Suprapubic skin (tissue), 4 donors: ENCODE measurements at regions not wholly inside any gene's neighbourhood (a gene's known extent, or its start where the extent isn't known, plus 50 kb on each side); places are given as distances from the start of the nearest gene placed in this dataset.

Experiments
- DNase-seq, 2 donors: peaks; one replicate each; pipeline ENCODE4 v3.0.0-alpha.2; 2019; ENCODE audit warnings: low spot score in 2 of 2
- H3K27ac ChIP-seq: fragments of 200-600 bp; sonication (generic); one replicate; pipeline ENCODE4 v1.5.1; 2019
- H3K27me3 ChIP-seq: fragments of 200-600 bp; sonication (generic); one replicate; pipeline ENCODE4 v1.5.1; 2019
- H3K36me3 ChIP-seq: fragments of 200-600 bp; sonication (generic); one replicate; pipeline ENCODE4 v1.5.1; 2019
- H3K4me1 ChIP-seq: fragments of 200-600 bp; sonication (generic); one replicate; pipeline ENCODE4 v1.5.1; 2019
- H3K4me3 ChIP-seq: fragments of 200-600 bp; sonication (generic); one replicate; pipeline ENCODE4 v1.5.1; 2019; ENCODE audit warnings: mild to moderate bottlenecking
- H3K9me3 ChIP-seq: fragments of 200-600 bp; sonication (generic); one replicate; pipeline ENCODE4 v1.5.1; 2019
- EP300 ChIP-seq: sonication (generic); formaldehyde crosslinking; IDR thresholded peaks from one replicate; pipeline ENCODE4 v1.6.1; 2017; ENCODE audit warnings: antibody characterized with exemption
- POLR2A ChIP-seq, 2 donors: fragments of 450-650 bp; IDR thresholded peaks; one replicate each; pipeline ENCODE4 v1.6.1; 2017; ENCODE audit warnings: antibody characterized with exemption in 2 of 2, mild to moderate bottlenecking in 2 of 2, moderate library complexity in 2 of 2
- POLR2AphosphoS5 ChIP-seq, 3 donors: sonication (generic); formaldehyde crosslinking; IDR thresholded peaks; one replicate each; pipeline ENCODE4 v1.6.1; 2017; ENCODE audit warnings: antibody characterized with exemption in 3 of 3
- WGBS: methylation state at CpG from one replicate; pipeline ENCODE4 v1.1.5; 2018; 5-methylcytosine and 5-hydroxymethylcytosine counted together
- TF ChIP-seq, protein P1 (sequence below), 2 donors: fragments of 200-600 bp in 1 of 2; fragments of 450-650 bp in 1 of 2; sonication (generic) in 1 of 2; IDR thresholded peaks; one replicate each; pipeline ENCODE4 v1.5.1; 2016 to 2019; ENCODE audit warnings: antibody characterized with exemption in 2 of 2, mild to moderate bottlenecking in 1 of 2, moderate library complexity in 1 of 2

GRCh38 chr3:86269364-86270155 lies 721.4 kb downstream of the VGLL3 start:
- Histone ChIP-seq H3K27me3 (no peaks in the 10 kb centered on the region), H3K36me3 (no peaks in the 10 kb centered on the region), H3K9me3 (no peaks in the 10 kb centered on the region), H3K4me1 (no peaks in the 10 kb centered on the region), H3K4me3 (no peak overlapping the region), H3K27ac (no peak overlapping the region)
- no peak for DNase-seq
- no peak for TF ChIP-seq POLR2A (IDR thresholded peaks at IDR 0.05)
- TF ChIP-seq EP300 = no peak
- no peak for TF ChIP-seq POLR2AphosphoS5 (IDR thresholded peaks at IDR 0.05)
- TF ChIP-seq, protein P1, sequence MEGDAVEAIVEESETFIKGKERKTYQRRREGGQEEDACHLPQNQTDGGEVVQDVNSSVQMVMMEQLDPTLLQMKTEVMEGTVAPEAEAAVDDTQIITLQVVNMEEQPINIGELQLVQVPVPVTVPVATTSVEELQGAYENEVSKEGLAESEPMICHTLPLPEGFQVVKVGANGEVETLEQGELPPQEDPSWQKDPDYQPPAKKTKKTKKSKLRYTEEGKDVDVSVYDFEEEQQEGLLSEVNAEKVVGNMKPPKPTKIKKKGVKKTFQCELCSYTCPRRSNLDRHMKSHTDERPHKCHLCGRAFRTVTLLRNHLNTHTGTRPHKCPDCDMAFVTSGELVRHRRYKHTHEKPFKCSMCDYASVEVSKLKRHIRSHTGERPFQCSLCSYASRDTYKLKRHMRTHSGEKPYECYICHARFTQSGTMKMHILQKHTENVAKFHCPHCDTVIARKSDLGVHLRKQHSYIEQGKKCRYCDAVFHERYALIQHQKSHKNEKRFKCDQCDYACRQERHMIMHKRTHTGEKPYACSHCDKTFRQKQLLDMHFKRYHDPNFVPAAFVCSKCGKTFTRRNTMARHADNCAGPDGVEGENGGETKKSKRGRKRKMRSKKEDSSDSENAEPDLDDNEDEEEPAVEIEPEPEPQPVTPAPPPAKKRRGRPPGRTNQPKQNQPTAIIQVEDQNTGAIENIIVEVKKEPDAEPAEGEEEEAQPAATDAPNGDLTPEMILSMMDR (IDR thresholded peaks at IDR 0.05) = no peak
- 72% methylated on average over 4 of the region's 4 CpGs for WGBS

DNA sequence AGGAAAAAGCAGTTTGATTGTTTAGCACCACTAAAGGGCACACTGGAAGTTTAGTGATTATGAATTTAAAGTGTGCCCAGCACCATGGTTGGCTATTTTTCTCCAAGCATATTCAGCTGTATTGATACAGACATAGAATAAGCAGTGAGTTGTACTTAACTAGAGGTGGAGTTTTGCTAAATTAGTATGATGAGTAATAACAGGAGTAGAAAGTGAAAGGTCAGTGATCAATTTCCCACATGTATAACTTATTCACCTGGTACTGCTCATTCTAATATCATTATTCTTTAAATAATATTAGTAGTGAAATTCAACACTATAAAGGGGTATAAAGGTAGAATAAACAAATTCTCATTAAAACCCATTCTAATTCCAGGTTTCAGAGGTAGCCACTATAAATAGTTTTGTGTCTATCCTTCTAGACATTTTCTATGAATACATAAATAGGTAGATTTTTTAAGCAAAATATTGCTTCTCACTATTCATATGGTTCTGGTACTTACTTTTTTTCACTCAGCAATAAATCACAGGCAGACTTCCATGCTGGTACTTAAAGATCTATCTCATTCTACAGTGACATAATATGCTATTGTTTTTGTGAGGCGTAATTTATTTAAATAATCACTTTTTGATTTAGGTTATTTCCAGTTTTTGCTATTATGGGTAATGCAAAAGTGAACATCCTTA lies 732.9 kb downstream of the VGLL3 start:
- Histone ChIP-seq H3K4me3 (no peak overlapping the region), H3K9me3 (no peaks in the 10 kb centered on the region), H3K36me3 (no peaks in the 10 kb centered on the region), H3K4me1 (no peaks in the 10 kb centered on the region), H3K27me3 (no peaks in the 10 kb centered on the region), H3K27ac (no peak overlapping the region)
- TF ChIP-seq POLR2A (IDR thresholded peaks at IDR 0.05) (no peak), EP300 (no peak), POLR2AphosphoS5 (IDR thresholded peaks at IDR 0.05) (no peak)
- TF ChIP-seq, protein P1 (IDR thresholded peaks at IDR 0.05) = no peak
- DNase-seq = no peak
- WGBS = 75% methylated on average over 1 of the region's 1 CpG

- DNase-seq = no peak
- H3K27ac ChIP-seq = no peak overlapping the region
- no peaks in the 10 kb centered on the region for H3K9me3 ChIP-seq
- no peaks in the 10 kb centered on the region for H3K4me1 ChIP-seq
- H3K4me3 ChIP-seq = no peak overlapping the region
- TF ChIP-seq, protein P1 (IDR thresholded peaks at IDR 0.05) = no peak
- no peak for TF ChIP-seq EP300
- no peak for TF ChIP-seq POLR2AphosphoS5 (IDR thresholded peaks at IDR 0.05)
- TF ChIP-seq POLR2A (IDR thresholded peaks at IDR 0.05) = no peak
- H3K36me3 ChIP-seq = no peaks in the 10 kb centered on the region
- 94% methylated on average over 6 of the region's 6 CpGs for WGBS
- H3K27me3 ChIP-seq = no peaks in the 10 kb centered on the region
These were observed 736.5 kb downstream of the VGLL3 start for GRCh38 chr3:86254480-86254879.

GRCh38 chr3:86251781-86252180 lies 739.2 kb downstream of the VGLL3 start:
- no peak overlapping the region for H3K27ac ChIP-seq
- H3K9me3 ChIP-seq = no peaks in the 10 kb centered on the region
- no peak for DNase-seq
- H3K4me1 ChIP-seq = no peaks in the 10 kb centered on the region
- 27% methylated on average over 1 of the region's 1 CpG for WGBS
- TF ChIP-seq POLR2A (IDR thresholded peaks at IDR 0.05) (no peak), POLR2AphosphoS5 (IDR thresholded peaks at IDR 0.05) (no peak), EP300 (no peak)
- TF ChIP-seq, protein P1 (IDR thresholded peaks at IDR 0.05) = no peak
- H3K27me3 ChIP-seq = no peaks in the 10 kb centered on the region
- H3K4me3 ChIP-seq = no peak overlapping the region
- H3K36me3 ChIP-seq = no peaks in the 10 kb centered on the region

DNA sequence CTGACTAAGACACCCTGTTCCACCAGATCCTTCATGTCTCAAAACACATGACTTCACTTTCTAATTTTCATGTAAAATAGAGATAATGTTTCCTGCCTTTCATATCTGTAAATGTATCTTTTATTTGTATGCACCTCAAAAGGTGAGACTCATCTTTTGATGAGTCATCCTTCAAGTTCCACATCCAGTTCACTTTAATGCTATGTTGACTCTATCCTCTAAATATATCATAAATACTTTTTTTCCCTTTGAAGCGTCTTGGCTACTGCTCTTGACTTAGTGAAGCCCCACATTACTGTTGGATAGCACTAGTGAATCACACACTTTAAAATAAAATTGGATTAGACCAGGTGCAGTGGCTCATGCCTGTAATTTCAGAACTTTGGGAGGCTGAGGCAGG lies 741.1 kb downstream of the VGLL3 start:
- Histone ChIP-seq H3K27me3 (no peaks in the 10 kb centered on the region), H3K36me3 (no peaks in the 10 kb centered on the region), H3K9me3 (no peaks in the 10 kb centered on the region), H3K4me3 (no peak overlapping the region), H3K4me1 (no peaks in the 10 kb centered on the region), H3K27ac (no peak overlapping the region)
- WGBS = 60% methylated on average over 1 of the region's 1 CpG
- TF ChIP-seq, protein P1 (IDR thresholded peaks at IDR 0.05) = no peak
- no peak for TF ChIP-seq POLR2A (IDR thresholded peaks at IDR 0.05)
- no peak for TF ChIP-seq EP300
- no peak for TF ChIP-seq POLR2AphosphoS5 (IDR thresholded peaks at IDR 0.05)
- DNase-seq = no peak
